Neutrophil (primary cell): ENCODE measurements at regions not wholly inside any gene's neighbourhood (a gene's known extent, or its start where the extent isn't known, plus 50 kb on each side); places are given as distances from the start of the nearest gene placed in this dataset.

Experiments used
- H3K27ac ChIP-seq: fragments of 200-600 bp; sonication (generic); 2 replicates; pipeline ENCODE4 v1.5.1; 2016; ENCODE audit warnings: mild to moderate bottlenecking, moderate library complexity
- H3K27me3 ChIP-seq: fragments of 200-600 bp; sonication (generic); 2 replicates; pipeline ENCODE4 v1.6.0; 2016; ENCODE audit warnings: mild to moderate bottlenecking
- H3K36me3 ChIP-seq: fragments of 200-600 bp; sonication (generic); 2 replicates; pipeline ENCODE4 v1.5.1; 2017
- H3K4me1 ChIP-seq, 2 experiments: fragments of 200-600 bp in 1 of 2; sonication (generic) in 1 of 2; 1 replicate in 1 of 2; 2 replicates in 1 of 2; pipeline versions ENCODE4 v1.5.1 to v1.6.1; 2013 to 2016; ENCODE audit warnings: low read depth in 1 of 2, low read length in 1 of 2, mild to moderate bottlenecking in 1 of 2, moderate library complexity in 1 of 2; ENCODE audit not compliant: control insufficient read depth in 1 of 2, insufficient read depth in 1 of 2
- H3K4me3 ChIP-seq, 2 experiments: fragments of 200-600 bp in 1 of 2; sonication (generic) in 1 of 2; 1 replicate in 1 of 2; 2 replicates in 1 of 2; pipeline ENCODE4 v1.5.1; 2013 to 2016; ENCODE audit warnings: low read depth in 1 of 2, low read length in 1 of 2, mild to moderate bottlenecking in 1 of 2, moderate library complexity in 1 of 2
- H3K9me3 ChIP-seq: fragments of 200-600 bp; sonication (generic); 2 replicates; pipeline ENCODE4 v1.5.1; 2016
- CTCF ChIP-seq: fragments of 200-600 bp; sonication (generic); IDR thresholded peaks from 2 replicates; pipeline ENCODE4 v1.5.1; 2016; ENCODE audit warnings: antibody characterized with exemption

GRCh38 chr5:133729800-133730199 is 117.5 kb upstream of the FSTL4 start:
- Histone ChIP-seq H3K9me3 (no peaks in the 10 kb centered on the region), H3K27me3 (peaks cover 4% of the 10 kb centered on the region), H3K27ac (no peak overlapping the region), H3K4me3 (no peak overlapping the region), H3K4me1 (no peaks in the 10 kb centered on the region), H3K36me3 (no peaks in the 10 kb centered on the region)
- no peak for TF ChIP-seq CTCF

- TF ChIP-seq CTCF = no peak
- Histone ChIP-seq H3K27me3 (peaks cover 4% of the 10 kb centered on the region), H3K9me3 (no peaks in the 10 kb centered on the region), H3K4me3 (no peak overlapping the region), H3K36me3 (no peaks in the 10 kb centered on the region), H3K4me1 (no peaks in the 10 kb centered on the region), H3K27ac (no peak overlapping the region)
These were observed 116.1 kb upstream of the FSTL4 start for GRCh38 chr5:133728475-133728874.

GRCh38 chr5:133727636-133728035 is 115.3 kb upstream of the FSTL4 start:
- no peak for TF ChIP-seq CTCF

GRCh38 chr5:133723651-133724366 is 111.5 kb upstream of the FSTL4 start:
- peaks cover 4% of the 10 kb centered on the region for H3K27me3 ChIP-seq
- peaks cover 5% of the 10 kb centered on the region for H3K9me3 ChIP-seq
- no peak overlapping the region for H3K27ac ChIP-seq
- H3K4me3 ChIP-seq = no peak overlapping the region
- no peaks in the 10 kb centered on the region for H3K36me3 ChIP-seq
- no peak for TF ChIP-seq CTCF
- H3K4me1 ChIP-seq = no peaks in the 10 kb centered on the region

More at GRCh38 chr5:133727636-133728035, 115.3 kb upstream of the FSTL4 start:
- H3K4me1 ChIP-seq = no peaks in the 10 kb centered on the region
- H3K27me3 ChIP-seq = peaks cover 4% of the 10 kb centered on the region
- no peak overlapping the region for H3K4me3 ChIP-seq
- no peaks in the 10 kb centered on the region for H3K9me3 ChIP-seq
- no peak overlapping the region for H3K27ac ChIP-seq
- H3K36me3 ChIP-seq = no peaks in the 10 kb centered on the region

- Histone ChIP-seq H3K36me3 (no peaks in the 10 kb centered on the region), H3K27me3 (peaks cover 10% of the 10 kb centered on the region), H3K27ac (no peak overlapping the region), H3K4me1 (no peaks in the 10 kb centered on the region), H3K9me3 (peaks cover 5% of the 10 kb centered on the region), H3K4me3 (no peak overlapping the region)
- TF ChIP-seq CTCF = no peak
These were observed 110.8 kb upstream of the FSTL4 start for GRCh38 chr5:133723126-133723525.
